GM18520 (cell line): ENCODE measurements at regions not wholly inside any gene's neighbourhood (a gene's known extent, or its start where the extent isn't known, plus 50 kb on each side); places are given as distances from the start of the nearest gene placed in this dataset.

Experiments
- ATAC-seq: cut with Tn5 transposase; IDR thresholded peaks from one replicate; pipeline ENCODE4 v1.9.1; 2021; ENCODE audit not compliant: unreplicated experiment

DNA sequence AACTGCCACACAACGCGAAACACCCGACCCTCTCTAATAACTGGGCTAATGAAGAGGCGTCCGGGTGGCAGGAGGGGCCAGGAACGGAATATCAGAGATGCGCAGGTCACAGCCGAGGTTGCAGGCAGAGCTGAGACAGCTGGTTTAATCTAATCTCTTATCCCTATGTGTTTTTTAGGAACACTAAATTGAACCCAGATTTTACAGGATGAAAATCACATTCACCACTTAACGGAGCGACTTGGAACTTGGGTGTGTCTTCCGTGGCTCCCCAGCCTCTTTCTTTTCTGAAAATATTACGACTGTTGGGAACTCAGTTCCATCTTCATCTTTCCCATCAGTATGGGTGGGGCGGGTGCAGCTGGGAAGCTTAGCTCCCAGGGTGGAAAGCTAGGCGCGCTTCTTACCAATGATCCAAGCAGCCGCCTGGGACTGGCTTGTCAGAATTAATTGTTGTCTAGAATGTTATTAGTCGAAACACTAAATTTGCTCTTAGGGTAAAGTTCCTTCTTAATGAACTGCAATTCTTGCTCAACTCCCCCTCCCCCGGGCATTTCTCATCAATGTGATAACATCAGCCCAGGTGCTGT is 92.5 kb downstream of the IRX2 start:
- ATAC-seq, result no peak

DNA sequence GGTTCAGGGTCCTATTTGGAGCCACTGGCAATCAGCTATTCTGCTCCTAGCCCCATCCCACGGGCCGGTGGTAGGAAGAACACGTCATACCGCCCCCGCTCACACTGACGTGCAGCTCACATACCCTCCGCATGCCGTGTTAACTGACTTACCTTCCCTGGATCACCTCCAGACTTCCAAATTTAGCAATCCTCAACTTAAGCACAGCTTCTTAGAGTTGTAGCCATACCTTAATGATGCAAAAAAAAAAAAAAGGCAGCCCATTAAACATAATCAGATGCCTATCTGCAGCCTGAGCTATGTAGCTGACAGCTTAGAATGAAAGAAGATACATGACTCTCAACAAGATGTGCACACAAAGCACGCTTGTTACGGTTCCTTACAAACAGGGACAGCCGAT is 93.0 kb downstream of the IRX2 start:
- no peak for ATAC-seq

GRCh38 chr5:2657151-2657550 is 94.3 kb downstream of the IRX2 start:
- no peak for ATAC-seq

GRCh38 chr5:2656206-2656605 is 95.3 kb downstream of the IRX2 start:
- no peak for ATAC-seq

DNA sequence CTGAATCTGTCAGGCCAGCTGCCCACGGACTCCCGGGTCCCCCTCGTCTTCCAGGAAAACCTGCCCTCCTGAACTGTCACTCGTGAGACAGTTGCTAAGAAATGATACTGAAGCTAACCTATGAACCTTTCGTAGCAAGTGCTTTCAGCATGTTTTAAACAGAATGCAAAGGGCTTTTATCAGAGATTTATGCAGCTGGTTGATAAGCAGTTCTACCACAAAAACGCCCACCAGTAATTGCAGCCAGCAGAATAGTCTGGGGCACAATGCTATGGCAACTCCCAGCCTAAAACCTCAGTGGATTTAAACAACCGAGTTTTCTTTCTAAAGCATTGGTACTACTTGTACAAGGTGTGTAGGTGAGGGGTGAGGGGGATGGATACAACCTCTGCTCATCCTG is 97.5 kb downstream of the IRX2 start:
- ATAC-seq, result no peak

- no peak for ATAC-seq
Observed at GRCh38 chr5:2651116-2651515, 100.4 kb downstream of the IRX2 start.

GRCh38 chr5:2642684-2643345 is 108.7 kb downstream of the IRX2 start:
- ATAC-seq, result no peak

DNA sequence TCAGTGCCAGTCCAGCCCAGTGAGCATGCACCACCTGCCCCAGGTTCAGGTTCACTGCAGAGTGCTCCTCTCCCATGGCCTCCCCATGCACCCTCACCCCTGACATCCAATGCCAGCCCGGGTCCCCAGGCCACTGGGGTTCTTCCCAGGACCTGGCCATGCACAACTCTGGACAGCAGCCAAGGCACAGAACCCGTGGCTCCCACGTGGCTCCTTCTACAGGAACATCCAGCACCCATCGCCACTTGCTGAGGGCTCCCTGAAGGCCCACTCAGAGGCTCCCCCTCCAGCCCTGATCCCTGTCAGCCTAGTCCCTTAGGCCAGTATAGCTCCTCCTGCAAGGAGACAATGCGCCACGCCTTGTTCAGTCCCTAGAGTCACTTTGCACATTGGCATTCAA is 110.8 kb downstream of the IRX2 start:
- no peak for ATAC-seq

- no peak for ATAC-seq
Observed at GRCh38 chr5:2639425-2639824, 112.1 kb downstream of the IRX2 start.

DNA sequence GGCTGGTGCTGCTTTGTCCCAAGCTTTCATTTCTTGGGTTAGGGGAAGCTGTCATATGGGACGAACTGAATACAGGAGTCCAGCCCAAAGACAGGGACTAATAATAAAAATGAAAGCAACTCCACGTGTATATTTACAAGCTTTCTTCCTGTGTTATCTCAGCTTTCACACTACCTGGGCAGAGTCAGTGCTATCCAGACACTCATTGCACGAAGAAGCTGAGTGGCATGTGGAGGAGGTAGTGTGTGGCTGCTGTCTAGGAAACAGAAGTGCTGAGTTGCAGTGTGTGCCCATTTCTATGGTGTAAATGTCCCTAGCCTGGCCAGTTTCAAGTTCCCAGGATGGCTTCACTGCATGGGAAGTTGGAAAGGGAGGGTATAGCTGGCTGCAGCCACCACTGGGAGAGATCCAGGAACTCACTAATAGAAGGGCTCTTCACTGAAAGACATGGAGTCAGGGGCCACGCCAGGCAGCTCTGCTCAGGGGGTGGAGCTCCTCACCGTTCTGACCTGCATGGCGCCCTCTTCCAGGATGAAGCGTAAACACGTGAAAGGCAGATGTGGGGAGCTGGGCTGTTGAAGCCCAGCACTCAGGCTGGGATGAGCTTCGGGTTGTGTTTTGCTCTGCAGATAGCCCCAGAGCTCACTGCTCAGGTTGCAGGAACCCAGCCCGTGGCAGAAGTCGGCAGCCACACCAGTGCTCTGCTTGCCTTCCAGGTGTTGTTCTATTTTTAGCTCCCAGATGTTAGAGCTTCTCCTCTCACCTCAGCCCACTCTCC is 116.9 kb downstream of the IRX2 start:
- ATAC-seq, result no peak

- ATAC-seq, result no peak
Observed at GRCh38 chr5:2633992-2634391, 117.5 kb downstream of the IRX2 start.

GRCh38 chr5:2631758-2632157 is 119.7 kb downstream of the IRX2 start:
- no peak for ATAC-seq

DNA sequence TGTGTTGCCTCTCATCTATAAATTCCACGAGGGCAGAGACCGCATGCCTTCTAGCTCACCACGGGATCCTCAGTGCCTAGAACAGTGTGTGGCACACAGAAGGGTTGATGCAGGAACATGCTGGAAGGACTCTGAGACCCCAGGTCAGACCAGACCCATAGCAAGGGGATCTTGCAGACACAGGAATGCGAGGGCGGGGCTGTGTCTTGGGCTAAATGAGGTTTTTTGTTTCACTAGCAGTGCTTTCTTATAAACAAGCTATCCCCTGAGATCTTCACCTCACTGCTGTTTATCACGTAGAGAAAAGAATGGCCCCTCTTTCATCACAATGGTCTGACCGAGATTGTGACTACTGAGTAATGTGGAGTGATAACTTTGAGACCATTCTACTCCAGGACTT is 122.4 kb downstream of the IRX2 start:
- no peak for ATAC-seq

GRCh38 chr5:2627867-2628266 is 123.6 kb downstream of the IRX2 start:
- no peak for ATAC-seq

GRCh38 chr5:2626572-2626971 is 124.9 kb downstream of the IRX2 start:
- no peak for ATAC-seq

GRCh38 chr5:2622866-2623265 is 128.6 kb downstream of the IRX2 start:
- no peak for ATAC-seq

- no peak for ATAC-seq
Observed at GRCh38 chr5:2621631-2622030, 129.8 kb downstream of the IRX2 start.

GRCh38 chr5:2619216-2619615 is 132.3 kb downstream of the IRX2 start:
- ATAC-seq, result no peak

DNA sequence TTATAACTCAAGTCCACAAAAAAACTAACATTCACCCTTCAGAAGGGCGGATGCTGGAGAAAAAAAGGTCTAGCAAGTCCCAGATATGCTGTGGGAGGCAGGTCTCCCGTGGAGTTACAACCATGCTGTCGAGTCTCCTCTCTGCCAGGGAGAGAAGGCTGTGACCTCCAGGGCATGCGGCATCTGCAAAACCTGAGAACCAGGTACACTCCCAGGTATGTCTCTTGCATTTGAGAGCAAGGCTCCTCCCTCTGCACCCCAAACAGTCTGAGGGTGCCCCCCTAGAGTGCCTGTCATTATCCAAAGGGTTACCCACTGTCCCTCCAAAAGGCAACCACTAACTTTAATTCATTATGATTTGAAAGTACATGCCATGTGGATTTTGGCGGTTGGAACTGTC is 134.0 kb downstream of the IRX2 start:
- ATAC-seq, result no peak

DNA sequence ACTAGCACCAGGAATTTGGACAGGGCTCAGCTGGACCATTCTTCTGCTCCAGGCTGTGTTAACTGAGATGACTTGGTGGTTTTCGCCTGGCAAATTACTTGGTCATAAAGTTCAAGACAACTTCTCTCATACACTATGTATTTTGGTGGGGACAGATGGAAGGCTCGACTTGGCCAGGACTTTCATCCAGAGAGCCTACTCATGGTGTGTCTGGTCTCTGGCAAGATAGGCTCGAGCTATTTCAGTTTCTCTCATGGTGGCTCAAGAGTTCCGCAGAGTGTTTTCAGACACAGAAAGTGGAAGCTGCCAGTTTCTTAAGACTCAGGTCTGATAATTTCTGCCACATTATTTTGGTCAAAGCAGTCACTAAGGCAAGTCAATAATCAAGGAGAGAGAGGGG is 135.6 kb downstream of the IRX2 start:
- ATAC-seq, result no peak

GRCh38 chr5:2614571-2614970 is 136.9 kb downstream of the IRX2 start:
- no peak for ATAC-seq

- no peak for ATAC-seq
Observed at GRCh38 chr5:2611659-2612058, 139.8 kb downstream of the IRX2 start.
